NCI-H2171 (cell line): ENCODE measurements at regions not wholly inside any gene's neighbourhood (a gene's known extent, or its start where the extent isn't known, plus 50 kb on each side); places are given as distances from the start of the nearest gene placed in this dataset.
"Not testable (repeated sequence)": the region's sequence is repeated elsewhere in the genome, so short reads cannot be mapped to it uniquely, and the experiment has no call there.

Source experiments
- DNase-seq: peaks from one replicate; lab custom pipeline; 2025; lab: John Stamatoyannopoulos, UW

- DNase-seq, result peak; percentile 85
Measured at GRCh38 chr1:222950892-222951291, 136.1 kb downstream of the DISP1 start.

- no peak for DNase-seq
Measured at GRCh38 chr1:222953585-222953984, 138.7 kb downstream of the DISP1 start.

- no peak for DNase-seq
Measured at GRCh38 chr1:222955964-222956363, 141.1 kb downstream of the DISP1 start.

- DNase-seq, result no peak
Measured at GRCh38 chr1:222956601-222957000, 141.8 kb downstream of the DISP1 start.

GRCh38 chr1:222967466-222968240 is 152.8 kb downstream of the DISP1 start:
- DNase-seq, result no peak

- DNase-seq, result peak; percentile 16
Measured at GRCh38 chr1:222970040-222970439, 155.2 kb downstream of the DISP1 start.

GRCh38 chr1:222970711-222971110 is 155.9 kb downstream of the DISP1 start:
- DNase-seq, result no peak

- DNase-seq, result no peak
Measured at GRCh38 chr1:222971146-222971545, 156.3 kb downstream of the DISP1 start.

- no peak for DNase-seq
Measured at GRCh38 chr1:222973561-222973960, 158.7 kb downstream of the DISP1 start.

GRCh38 chr1:222974496-222974895 is 159.7 kb downstream of the DISP1 start:
- no peak for DNase-seq

GRCh38 chr1:222975472-222976122 is 160.8 kb downstream of the DISP1 start:
- DNase-seq, result no peak

- DNase-seq, result no peak
Measured at GRCh38 chr1:222976453-222976852, 161.6 kb downstream of the DISP1 start.

- not testable (repeated sequence) for DNase-seq
Measured at GRCh38 chr1:222977294-222977693, 162.5 kb downstream of the DISP1 start.

- DNase-seq, result no peak
Measured at GRCh38 chr1:222979561-222979960, 163.5 kb downstream of the TLR5 start.

GRCh38 chr1:222987674-222988076 is 155.4 kb downstream of the TLR5 start:
- DNase-seq, result no peak

- DNase-seq, result no peak
Measured at GRCh38 chr1:222989443-222989842, 153.6 kb downstream of the TLR5 start.

- no peak for DNase-seq
Measured at GRCh38 chr1:222991177-222991576, 151.9 kb downstream of the TLR5 start.

GRCh38 chr1:222991908-222992307 is 151.1 kb downstream of the TLR5 start:
- no peak for DNase-seq

GRCh38 chr1:222994511-222995235 is 148.4 kb downstream of the TLR5 start:
- DNase-seq, result no peak

GRCh38 chr1:222995236-222995580 is 147.8 kb downstream of the TLR5 start:
- DNase-seq, result no peak

- no peak for DNase-seq
Measured at GRCh38 chr1:222995620-222996309, 147.3 kb downstream of the TLR5 start.

- DNase-seq, result no peak
Measured at GRCh38 chr1:222996310-222996975, 146.6 kb downstream of the TLR5 start.
